NT2/D1 (cell line): ENCODE measurements at regions not wholly inside any gene's neighbourhood (a gene's known extent, or its start where the extent isn't known, plus 50 kb on each side); places are given as distances from the start of the nearest gene placed in this dataset.

Source experiments
- YY1 ChIP-seq: IDR thresholded peaks from 2 replicates; pipeline ENCODE4 v1.6.1; 2011; ENCODE audit not compliant: insufficient read length, insufficient read depth
- ZNF274 ChIP-seq: IDR thresholded peaks from 2 replicates; pipeline ENCODE4 v1.6.1; 2011; ENCODE audit warnings: mild to moderate bottlenecking, low read depth, low read length

DNA sequence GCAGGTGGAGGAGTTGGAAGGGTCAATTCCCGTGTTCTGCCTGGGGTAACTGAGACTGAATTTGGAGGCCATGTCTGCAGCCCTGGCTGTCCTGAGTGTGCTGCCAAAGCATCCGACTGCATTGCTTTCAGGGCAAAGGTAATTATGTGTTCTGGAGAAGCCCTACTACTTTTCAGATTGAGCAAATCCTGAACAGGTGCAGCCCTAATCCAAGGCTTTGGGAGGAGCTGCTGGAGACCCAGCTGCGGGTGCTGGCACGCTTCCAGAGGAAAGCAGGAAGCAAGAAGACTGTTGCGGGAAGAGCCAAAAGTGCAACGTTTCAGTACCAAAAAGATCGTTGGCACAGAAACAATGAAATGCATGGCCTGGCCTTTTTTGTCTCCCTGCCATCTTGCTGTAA is 73.7 kb upstream of the NRIP1 start:
- TF ChIP-seq YY1 = no peak
- no peak for TF ChIP-seq ZNF274
